ENCODE measurements at regions not wholly inside any gene's neighbourhood (a gene's known extent, or its start where the extent isn't known, plus 50 kb on each side); places are given as distances from the start of the nearest gene placed in this dataset.
A peak's percentile ranks its signal among the peaks of the same experiment; 100 is the strongest.

GRCh38 chr13:95470574-95471366, 81.8 kb upstream of the CLDN10 start:
- no peak for DNase-seq (ENCODE audit: extremely low read depth in 1 of 4, low spot score in 3 of 4)
- Histone ChIP-seq H2AFZ (ENCODE audit: low read depth, low read length) (0 out of 2 replicates have a peak overlapping the region, but pooled peaks have one; percentile 44), H3K4me3 (no peak overlapping the region), H3K9me1 (ENCODE audit: control insufficient read depth, insufficient read depth, low read length) (no peaks in the 10 kb centered on the region), H3K9me3 (replicated peaks; ENCODE audit: control insufficient read depth, insufficient read depth, low read depth, low read length) (no peaks in the 10 kb centered on the region), H3K4me1 (replicated peaks in 1 of 2; ENCODE audit: control insufficient read depth in 2 of 2, insufficient read depth in 2 of 2, low read length in 2 of 2) (no peaks in the 10 kb centered on the region; a peak in 1 of 5 replicates), H3K79me2 (ENCODE audit: control insufficient read depth, insufficient read depth, low read length) (no peaks in the 10 kb centered on the region), H3K9ac (ENCODE audit: insufficient read depth in 1 of 2, low read depth in 2 of 2, low read length in 2 of 2) (no peak overlapping the region), H3K27me3 (ENCODE audit: control insufficient read depth in 2 of 2, insufficient read depth in 2 of 2, low read length in 2 of 2) (peaks cover 0 to 5% of the 10 kb centered on the region in 2 experiments; a peak in 1 of 5 replicates), H3K4me2 (ENCODE audit: insufficient read depth, low read length) (no peak overlapping the region), H4K20me1 (replicated peaks; ENCODE audit: control insufficient read depth, insufficient read depth, low read length) (no peaks in the 10 kb centered on the region), H3K27ac (ENCODE audit: extremely low read depth, low read depth, low read length) (no peak overlapping the region), H3K36me3 (ENCODE audit: control insufficient read depth, insufficient read depth, low read length) (no peaks in the 10 kb centered on the region)
- intact Hi-C loops (cut with micrococcal nuclease) (loop anchor here (10.0 kb wide), 2 partner anchors 196 to 466 kb away; no protein-coding TSS in a partner anchor), in situ Hi-C loops (cut with MboI) (loop anchor here (10.0 kb wide), 1 partner anchor 286 kb away; no protein-coding TSS in a partner anchor)
- no TSS peak for BruUV-seq (replicated peaks)
- no peak for ATAC-seq
- WGBS (ENCODE audit: insufficient coverage, low coverage, missing lambda C conversion rate): 20% methylated on average over 16 of the region's 19 CpGs
- no peak for FAIRE-seq
- ChIA-PET POLR2A (interaction anchor here (1.4 kb wide), 1 partner anchor 9 kb away, joined by 3 read pairs; no protein-coding TSS in a partner anchor), CTCF (ENCODE audit: low intra/inter-chr PET ratio) (no interaction called here)
- TF ChIP-seq HDGF (IDR thresholded peaks at IDR 0.05) (no peak), ZBTB11 (CRISPR knock-in tag; IDR thresholded peaks at IDR 0.05) (no peak), E2F4 (CRISPR knock-in tag; IDR thresholded peaks at IDR 0.05; ENCODE audit: low read depth) (no peak), HSF4 (CRISPR knock-in tag; IDR thresholded peaks at IDR 0.05; ENCODE audit: borderline replicate concordance) (no peak), ZNF695 (CRISPR knock-in tag; IDR thresholded peaks at IDR 0.05) (no peak), FOSL1 (tag; conservative IDR thresholded peaks at IDR 0.05) (no peak), PML (IDR thresholded peaks at IDR 0.05; ENCODE audit: low read length) (no peak), ZBTB8A (IDR thresholded peaks at IDR 0.05; ENCODE audit: partially characterized antibody) (no peak), ZNF583 (CRISPR knock-in tag; IDR thresholded peaks at IDR 0.05) (no peak), IRF1 (CRISPR knock-in tag; IDR thresholded peaks at IDR 0.05; ENCODE audit: borderline replicate concordance) (no peak), AFF1 (IDR thresholded peaks at IDR 0.05; ENCODE audit: low read depth in 1 of 2, partially characterized antibody in 2 of 2) (no peak)
